ENCODE measurements at regions not wholly inside any gene's neighbourhood (a gene's known extent, or its start where the extent isn't known, plus 50 kb on each side); places are given as distances from the start of the nearest gene placed in this dataset.

DNA sequence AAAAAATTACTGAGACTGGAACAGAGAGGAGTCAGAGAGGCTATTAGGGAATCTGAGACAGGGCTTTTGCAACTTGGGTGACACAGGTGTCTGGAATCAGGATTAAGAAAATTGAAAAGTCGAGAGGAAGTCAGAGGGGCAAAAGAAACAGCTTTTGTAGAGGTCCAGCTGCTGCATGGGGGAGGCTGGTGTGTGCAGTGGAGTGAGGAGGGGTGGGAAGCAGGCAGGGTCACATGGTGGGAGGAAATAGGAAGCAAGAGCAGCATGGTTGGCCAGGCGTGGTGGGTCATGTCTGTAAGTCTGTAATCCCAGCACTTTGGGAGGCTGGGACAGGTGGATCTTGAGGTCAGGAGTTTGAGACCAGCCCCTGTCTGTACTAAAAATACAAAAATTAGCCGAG lies 69.7 kb upstream of the VRK1 start:
- DNase-seq, result no peak

DNA sequence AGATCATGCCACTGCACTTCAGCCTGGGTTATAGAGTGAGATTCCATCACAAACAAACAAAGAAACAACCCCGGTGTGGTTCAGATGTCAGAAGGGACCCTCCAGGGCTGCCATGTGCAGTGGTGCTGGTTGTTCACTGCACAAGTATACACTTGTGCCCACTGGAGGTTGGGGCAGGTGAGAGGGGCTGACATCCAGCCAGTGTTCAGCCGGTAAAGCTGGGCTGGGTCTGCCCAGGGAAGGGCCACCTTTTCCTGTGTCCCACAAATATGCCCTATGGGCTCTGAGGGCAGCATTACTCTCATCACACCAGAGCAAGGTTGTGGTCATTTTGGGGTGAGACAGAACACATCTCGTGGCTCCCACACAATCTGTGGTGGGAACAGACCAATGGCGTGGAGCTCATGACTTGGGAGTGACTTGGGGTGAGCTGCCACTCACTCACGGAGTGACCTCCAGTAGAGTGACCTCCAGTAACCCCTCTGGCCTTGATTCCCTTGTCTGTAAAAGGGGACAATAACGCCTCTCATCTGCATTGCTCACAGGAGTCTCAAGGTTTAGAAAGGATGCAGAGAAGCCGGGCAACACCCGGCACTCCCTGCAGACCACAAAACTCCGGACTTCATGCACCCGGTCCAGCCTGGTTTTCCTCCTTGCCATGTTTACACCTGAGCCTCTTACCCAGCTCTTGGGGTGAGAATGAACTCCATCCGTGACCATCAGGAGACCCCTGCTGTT lies 69.0 kb upstream of the VRK1 start:
- H3K4me1 Mint-ChIP-seq, result peaks cover 8% of the 10 kb centered on the region
- H3K4me3 Mint-ChIP-seq, result no peak overlapping the region
- H3K9ac ChIP-seq (ENCODE audit: low read length), result no peak overlapping the region
- no peak for ATAC-seq (ENCODE audit: low read depth)
- H3K27ac Mint-ChIP-seq, result no peak overlapping the region
- peaks cover 0 to 16% (median 0%) of the 10 kb centered on the region in 3 donors for H3K9me3 ChIP-seq (ENCODE audit: control extremely low read depth in 1 of 3, control insufficient read depth in 2 of 3, insufficient read depth in 1 of 3, low read length in 2 of 3)
- H3K36me3 ChIP-seq (replicated peaks in 1 of 2; ENCODE audit: control extremely low read depth in 1 of 2, control insufficient read depth in 1 of 2, extremely low read depth in 1 of 2, insufficient read depth in 2 of 2, low read length in 1 of 2), result no peaks in the 10 kb centered on the region
- no peak overlapping the region for H3K4me3 ChIP-seq (ENCODE audit: control extremely low read depth in 1 of 5, extremely low read depth in 1 of 5, insufficient read depth in 1 of 5, low read depth in 2 of 5, low read length in 4 of 5)
- intact Hi-C loops (cut with micrococcal nuclease), result no loop called here
- CTCF ChIA-PET, result interaction anchor here (1.4 kb wide), 1 partner anchor 13 kb away, joined by 3 read pairs; no protein-coding TSS in a partner anchor
- 87% methylated on average over 9 of the region's 11 CpGs for WGBS (ENCODE audit: insufficient coverage)
- no peaks in the 10 kb centered on the region for H4K20me1 ChIP-seq (ENCODE audit: control insufficient read depth, insufficient read depth, low read length, poor library complexity, severe bottlenecking)
- H3K27ac ChIP-seq (ENCODE audit: low read length in 2 of 2), result no peak overlapping the region
- H3K4me2 ChIP-seq (replicated peaks; ENCODE audit: low read depth, low read length, poor library complexity, severe bottlenecking), result no peak overlapping the region
- no peak overlapping the region for H2AFZ ChIP-seq (ENCODE audit: insufficient read depth, low read depth, low read length, poor library complexity, severe bottlenecking)
- H3K27me3 ChIP-seq (replicated peaks in 1 of 4; ENCODE audit: control extremely low read depth in 1 of 4, control insufficient read depth in 3 of 4, insufficient read depth in 4 of 4, low read length in 3 of 4), result peaks cover 0 to 4% (median 0%) of the 10 kb centered on the region in 4 experiments
- H3K4me1 ChIP-seq (ENCODE audit: control insufficient read depth in 2 of 2, insufficient read depth in 2 of 2, low read length in 2 of 2), result peaks cover 0 to 3% of the 10 kb centered on the region in 2 donors
- H3K9me3 Mint-ChIP-seq (ENCODE audit: insufficient read depth), result no peaks in the 10 kb centered on the region
- no peak for TF ChIP-seq EZH2 (IDR thresholded peaks at IDR 0.05; ENCODE audit: borderline replicate concordance, insufficient read depth, low read depth, low read length, poor library complexity, severe bottlenecking)
- TF ChIP-seq, protein P1, sequence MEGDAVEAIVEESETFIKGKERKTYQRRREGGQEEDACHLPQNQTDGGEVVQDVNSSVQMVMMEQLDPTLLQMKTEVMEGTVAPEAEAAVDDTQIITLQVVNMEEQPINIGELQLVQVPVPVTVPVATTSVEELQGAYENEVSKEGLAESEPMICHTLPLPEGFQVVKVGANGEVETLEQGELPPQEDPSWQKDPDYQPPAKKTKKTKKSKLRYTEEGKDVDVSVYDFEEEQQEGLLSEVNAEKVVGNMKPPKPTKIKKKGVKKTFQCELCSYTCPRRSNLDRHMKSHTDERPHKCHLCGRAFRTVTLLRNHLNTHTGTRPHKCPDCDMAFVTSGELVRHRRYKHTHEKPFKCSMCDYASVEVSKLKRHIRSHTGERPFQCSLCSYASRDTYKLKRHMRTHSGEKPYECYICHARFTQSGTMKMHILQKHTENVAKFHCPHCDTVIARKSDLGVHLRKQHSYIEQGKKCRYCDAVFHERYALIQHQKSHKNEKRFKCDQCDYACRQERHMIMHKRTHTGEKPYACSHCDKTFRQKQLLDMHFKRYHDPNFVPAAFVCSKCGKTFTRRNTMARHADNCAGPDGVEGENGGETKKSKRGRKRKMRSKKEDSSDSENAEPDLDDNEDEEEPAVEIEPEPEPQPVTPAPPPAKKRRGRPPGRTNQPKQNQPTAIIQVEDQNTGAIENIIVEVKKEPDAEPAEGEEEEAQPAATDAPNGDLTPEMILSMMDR (IDR thresholded peaks at IDR 0.05), result no peak
- H3K79me2 ChIP-seq (ENCODE audit: control insufficient read depth, insufficient read depth, low read length), result no peaks in the 10 kb centered on the region
- DNase-seq, result no peak
- POLR2A ChIA-PET, result no interaction called here
- peaks cover 5% of the 10 kb centered on the region for H3K27me3 Mint-ChIP-seq

More for the DNA sequence above, 69.7 kb upstream of the VRK1 start:
- Histone ChIP-seq H3K27ac (ENCODE audit: low read length in 2 of 2) (no peak overlapping the region), H3K9ac (ENCODE audit: low read length) (no peak overlapping the region), H3K4me1 (ENCODE audit: control insufficient read depth in 2 of 2, insufficient read depth in 2 of 2, low read length in 2 of 2) (peaks cover 0 to 3% of the 10 kb centered on the region in 2 donors), H3K9me3 (ENCODE audit: control extremely low read depth in 1 of 3, control insufficient read depth in 2 of 3, insufficient read depth in 1 of 3, low read length in 2 of 3) (peaks cover 0 to 16% (median 0%) of the 10 kb centered on the region in 3 donors), H3K27me3 (replicated peaks in 1 of 4; ENCODE audit: control extremely low read depth in 1 of 4, control insufficient read depth in 3 of 4, insufficient read depth in 4 of 4, low read length in 3 of 4) (peaks cover 0 to 4% (median 0%) of the 10 kb centered on the region in 4 experiments), H3K79me2 (ENCODE audit: control insufficient read depth, insufficient read depth, low read length) (no peaks in the 10 kb centered on the region), H3K4me3 (ENCODE audit: control extremely low read depth in 1 of 5, extremely low read depth in 1 of 5, insufficient read depth in 1 of 5, low read depth in 2 of 5, low read length in 4 of 5) (no peak overlapping the region), H3K36me3 (replicated peaks in 1 of 2; ENCODE audit: control extremely low read depth in 1 of 2, control insufficient read depth in 1 of 2, extremely low read depth in 1 of 2, insufficient read depth in 2 of 2, low read length in 1 of 2) (no peaks in the 10 kb centered on the region), H2AFZ (ENCODE audit: insufficient read depth, low read depth, low read length, poor library complexity, severe bottlenecking) (no peak overlapping the region), H3K4me2 (replicated peaks; ENCODE audit: low read depth, low read length, poor library complexity, severe bottlenecking) (no peak overlapping the region), H4K20me1 (ENCODE audit: control insufficient read depth, insufficient read depth, low read length, poor library complexity, severe bottlenecking) (no peaks in the 10 kb centered on the region)
- H3K27me3 Mint-ChIP-seq, result peaks cover 1% of the 10 kb centered on the region
- WGBS (ENCODE audit: insufficient coverage), result 28% methylated on average over 3 of the region's 3 CpGs
- TF ChIP-seq, protein P1 (IDR thresholded peaks at IDR 0.05), result no peak
- TF ChIP-seq EZH2 (IDR thresholded peaks at IDR 0.05; ENCODE audit: borderline replicate concordance, insufficient read depth, low read depth, low read length, poor library complexity, severe bottlenecking), result no peak
- no peak overlapping the region for H3K4me3 Mint-ChIP-seq
- CTCF ChIA-PET, result interaction anchor here (0.6 to 1.4 kb wide), 3 partner anchors 12 to 14 kb away, joined by 3 to 6 read pairs (median 3); no protein-coding TSS in a partner anchor
- no peak overlapping the region for H3K27ac Mint-ChIP-seq
- H3K4me1 Mint-ChIP-seq, result peaks cover 8% of the 10 kb centered on the region
- POLR2A ChIA-PET, result no interaction called here
- H3K9me3 Mint-ChIP-seq (ENCODE audit: insufficient read depth), result no peaks in the 10 kb centered on the region
- intact Hi-C loops (cut with micrococcal nuclease), result no loop called here
- no peak for ATAC-seq (ENCODE audit: low read depth)

Measured in B cell (primary cell).